Liver (tissue), 8 donors: ENCODE measurements at regions not wholly inside any gene's neighbourhood (a gene's known extent, or its start where the extent isn't known, plus 50 kb on each side); places are given as distances from the start of the nearest gene placed in this dataset.

ENCODE experiments used
- DNase-seq: peaks from one replicate; pipeline ENCODE4 v3.0.0-alpha.2; 2017; ENCODE audit warnings: low spot score
- H3K27ac ChIP-seq, 2 donors: one replicate each; pipeline ENCODE4 v1.7.0; 2013; ENCODE audit warnings: inconsistent platforms in 2 of 2, low read length in 2 of 2, control low read depth in 1 of 2, low read depth in 1 of 2, mild to moderate bottlenecking in 1 of 2
- H3K27me3 ChIP-seq, 4 donors: one replicate each; pipeline versions ENCODE4 v1.6.1 to v1.7.0; 2013; ENCODE audit warnings: low read length in 3 of 4, inconsistent platforms in 1 of 4, mild to moderate bottlenecking in 1 of 4, moderate library complexity in 1 of 4; ENCODE audit not compliant: control insufficient read depth in 4 of 4, insufficient read depth in 4 of 4
- H3K36me3 ChIP-seq, 4 donors: one replicate each; pipeline versions ENCODE4 v1.6.1 to v1.7.0; 2013; ENCODE audit warnings: low read length in 3 of 4, mild to moderate bottlenecking in 3 of 4, low read depth in 1 of 4, moderate library complexity in 1 of 4; ENCODE audit not compliant: control insufficient read depth in 4 of 4, insufficient read depth in 3 of 4
- H3K4me1 ChIP-seq, 4 donors: one replicate each; pipeline versions ENCODE4 v1.6.1 to v1.7.0; 2013; ENCODE audit warnings: low read length in 3 of 4, mild to moderate bottlenecking in 3 of 4, moderate library complexity in 1 of 4; ENCODE audit not compliant: control insufficient read depth in 4 of 4, insufficient read depth in 4 of 4
- H3K4me3 ChIP-seq, 3 donors: one replicate each; pipeline versions ENCODE4 v1.6.1 to v1.7.0; 2013; ENCODE audit warnings: low read length in 3 of 3, control low read depth in 1 of 3, low read depth in 1 of 3, mild to moderate bottlenecking in 1 of 3
- H3K9ac ChIP-seq, 2 donors: one replicate each; pipeline ENCODE4 v1.7.0; 2013; ENCODE audit warnings: low read length in 2 of 2, mild to moderate bottlenecking in 2 of 2, moderate library complexity in 2 of 2, control low read depth in 1 of 2, low read depth in 1 of 2
- H3K9me3 ChIP-seq, 4 donors: one replicate each; pipeline versions ENCODE4 v1.6.1 to v1.7.0; 2013; ENCODE audit warnings: low read length in 3 of 4; ENCODE audit not compliant: control insufficient read depth in 4 of 4
- CTCF ChIP-seq: fragments of 150-350 bp; IDR thresholded peaks from 2 replicates; pipeline ENCODE4 v1.5.1; 2017; ENCODE audit warnings: improper control_type of control experiment, low read depth, low read length; ENCODE audit not compliant: missing input control
- EGR1 ChIP-seq, 2 donors: IDR thresholded peaks; 2 replicates each; pipeline ENCODE4 v1.6.1; 2016 to 2018; ENCODE audit warnings: antibody characterized with exemption in 2 of 2, low read depth in 2 of 2
- FOXA1 ChIP-seq: IDR thresholded peaks from 2 replicates; pipeline ENCODE4 v1.6.1; 2016; ENCODE audit warnings: antibody characterized with exemption
- FOXA2 ChIP-seq: IDR thresholded peaks from 2 replicates; pipeline ENCODE4 v1.6.1; 2016; ENCODE audit warnings: antibody characterized with exemption
- GABPA ChIP-seq, 2 donors: IDR thresholded peaks in 1 of 2; conservative IDR thresholded peaks in 1 of 2; 2 replicates each; pipeline ENCODE4 v1.6.1; 2016; ENCODE audit warnings: antibody characterized with exemption in 2 of 2, mild to moderate bottlenecking in 1 of 2, moderate library complexity in 1 of 2
- HNF4A ChIP-seq, 2 donors: conservative IDR thresholded peaks; 2 replicates each; pipeline ENCODE4 v1.6.1; 2016; ENCODE audit warnings: antibody characterized with exemption in 2 of 2, mild to moderate bottlenecking in 2 of 2
- HNF4G ChIP-seq: IDR thresholded peaks from 2 replicates; pipeline ENCODE4 v1.6.1; 2016; ENCODE audit warnings: antibody characterized with exemption
- JUND ChIP-seq, 2 donors: IDR thresholded peaks; 2 replicates each; pipeline ENCODE4 v1.6.1; 2016; ENCODE audit warnings: antibody characterized with exemption in 2 of 2
- MAX ChIP-seq: IDR thresholded peaks from 2 replicates; pipeline ENCODE4 v1.6.1; 2016; ENCODE audit warnings: antibody characterized with exemption
- NR2F2 ChIP-seq: IDR thresholded peaks from 2 replicates; pipeline ENCODE4 v1.6.1; 2016; ENCODE audit warnings: antibody characterized with exemption
- RAD21 ChIP-seq, 2 donors: IDR thresholded peaks; 2 replicates each; pipeline ENCODE4 v1.6.1; 2016; ENCODE audit warnings: antibody characterized with exemption in 2 of 2, mild to moderate bottlenecking in 2 of 2
- REST ChIP-seq: IDR thresholded peaks from 2 replicates; pipeline ENCODE4 v1.6.1; 2016; ENCODE audit warnings: antibody characterized with exemption, mild to moderate bottlenecking
- RXRA ChIP-seq, 2 donors: IDR thresholded peaks; 2 replicates each; pipeline ENCODE4 v1.6.1; 2017 to 2018; ENCODE audit warnings: antibody characterized with exemption in 2 of 2, mild to moderate bottlenecking in 1 of 2
- SP1 ChIP-seq: IDR thresholded peaks from 2 replicates; pipeline ENCODE4 v1.6.1; 2018; ENCODE audit warnings: antibody characterized with exemption, mild to moderate bottlenecking
- TAF1 ChIP-seq: conservative IDR thresholded peaks from 2 replicates; pipeline ENCODE4 v1.6.1; 2016; ENCODE audit warnings: antibody characterized with exemption, mild to moderate bottlenecking
- WGBS: extraction: QIAGEN DNeasy Blood & Tissue Kit; methylation state at CpG from one replicate; pipeline ENCODE4 v1.1.7; 2013; 5-methylcytosine and 5-hydroxymethylcytosine counted together
- TF ChIP-seq, protein P1 (sequence below): IDR thresholded peaks from 2 replicates; pipeline ENCODE4 v1.6.1; 2016; ENCODE audit warnings: antibody characterized with exemption
- TF ChIP-seq, protein P2 (sequence below): IDR thresholded peaks from 2 replicates; pipeline ENCODE4 v1.6.1; 2016; ENCODE audit warnings: antibody characterized with exemption
- donor health status: healthy.
- donor health status: healthy.
- donor health status: healthy.
- donor health status: healthy.
- donor health status: healthy.

GRCh38 chr12:113610698-113611097 is 139.0 kb upstream of the LHX5 start:
- DNase-seq = no peak
- H3K4me1 ChIP-seq = no peaks in the 10 kb centered on the region
- H3K27ac ChIP-seq = no peak overlapping the region
- no peaks in the 10 kb centered on the region for H3K36me3 ChIP-seq
- TF ChIP-seq FOXA1 = no peak
- no peak for TF ChIP-seq NR2F2
- no peak for TF ChIP-seq FOXA2
- TF ChIP-seq, protein P1, sequence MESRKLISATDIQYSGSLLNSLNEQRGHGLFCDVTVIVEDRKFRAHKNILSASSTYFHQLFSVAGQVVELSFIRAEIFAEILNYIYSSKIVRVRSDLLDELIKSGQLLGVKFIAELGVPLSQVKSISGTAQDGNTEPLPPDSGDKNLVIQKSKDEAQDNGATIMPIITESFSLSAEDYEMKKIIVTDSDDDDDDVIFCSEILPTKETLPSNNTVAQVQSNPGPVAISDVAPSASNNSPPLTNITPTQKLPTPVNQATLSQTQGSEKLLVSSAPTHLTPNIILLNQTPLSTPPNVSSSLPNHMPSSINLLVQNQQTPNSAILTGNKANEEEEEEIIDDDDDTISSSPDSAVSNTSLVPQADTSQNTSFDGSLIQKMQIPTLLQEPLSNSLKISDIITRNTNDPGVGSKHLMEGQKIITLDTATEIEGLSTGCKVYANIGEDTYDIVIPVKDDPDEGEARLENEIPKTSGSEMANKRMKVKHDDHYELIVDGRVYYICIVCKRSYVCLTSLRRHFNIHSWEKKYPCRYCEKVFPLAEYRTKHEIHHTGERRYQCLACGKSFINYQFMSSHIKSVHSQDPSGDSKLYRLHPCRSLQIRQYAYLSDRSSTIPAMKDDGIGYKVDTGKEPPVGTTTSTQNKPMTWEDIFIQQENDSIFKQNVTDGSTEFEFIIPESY = no peak
- TF ChIP-seq TAF1 = no peak
- no peak for TF ChIP-seq RXRA (IDR thresholded peaks at IDR 0.05)
- TF ChIP-seq GABPA (IDR thresholded peaks at IDR 0.05 in 1 of 2, conservative IDR thresholded peaks at IDR 0.05 in 1 of 2) = no peak
- TF ChIP-seq EGR1 (IDR thresholded peaks at IDR 0.05; ENCODE audit: low read depth in 2 of 2) = no peak
- TF ChIP-seq, protein P2, sequence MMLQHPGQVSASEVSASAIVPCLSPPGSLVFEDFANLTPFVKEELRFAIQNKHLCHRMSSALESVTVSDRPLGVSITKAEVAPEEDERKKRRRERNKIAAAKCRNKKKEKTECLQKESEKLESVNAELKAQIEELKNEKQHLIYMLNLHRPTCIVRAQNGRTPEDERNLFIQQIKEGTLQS = no peak
- no peak for TF ChIP-seq SP1
- no peak for TF ChIP-seq REST
- H3K27me3 ChIP-seq = peaks cover 0 to 22% (median 5%) of the 10 kb centered on the region in 4 donors
- no peak overlapping the region for H3K4me3 ChIP-seq
- H3K9ac ChIP-seq = no peak overlapping the region
- peaks cover 0 to 5% (median 2%) of the 10 kb centered on the region in 4 donors for H3K9me3 ChIP-seq
- 4% methylated on average over 13 of the region's 13 CpGs for WGBS

DNA sequence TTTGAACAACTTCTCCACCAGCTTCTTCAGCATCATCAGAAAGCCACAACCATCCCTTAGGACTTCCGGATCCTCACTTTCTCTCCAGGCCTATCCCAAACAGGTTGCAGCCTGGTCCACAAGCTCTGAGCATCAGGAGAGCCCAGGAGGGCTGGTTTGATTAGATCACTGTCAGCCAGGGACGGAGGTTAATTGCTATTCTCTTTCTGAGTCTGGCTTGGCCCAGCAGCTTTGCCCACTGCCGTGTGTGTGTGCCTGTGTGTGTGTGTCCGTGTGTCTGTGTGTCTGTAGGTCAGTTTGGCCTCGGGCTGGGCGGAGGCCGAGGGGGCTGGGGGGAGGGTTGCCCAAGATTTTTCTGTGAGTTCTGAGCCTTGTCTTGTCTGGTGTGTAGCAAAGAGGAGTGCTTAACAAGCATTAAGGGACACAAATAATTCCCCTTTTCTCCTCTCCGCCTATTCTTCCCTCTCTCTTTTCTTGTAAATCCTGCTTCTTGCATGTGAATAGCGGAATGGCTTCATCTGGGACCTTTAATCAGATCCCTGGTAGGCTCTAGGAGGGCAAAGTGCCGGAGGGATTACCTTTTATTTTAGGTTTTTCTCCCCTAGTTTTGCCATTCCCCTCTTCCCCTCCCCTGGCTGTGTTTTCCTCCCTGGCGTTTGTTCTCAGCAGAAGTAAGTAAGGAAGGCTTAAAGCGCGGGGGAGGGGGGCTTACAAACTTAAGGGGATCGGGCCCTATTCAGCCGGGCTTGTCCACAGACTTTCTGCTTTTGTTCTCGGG is 138.2 kb upstream of the LHX5 start:
- Histone ChIP-seq H3K36me3 (no peaks in the 10 kb centered on the region), H3K4me1 (no peaks in the 10 kb centered on the region), H3K27me3 (peaks cover 0 to 22% (median 5%) of the 10 kb centered on the region in 4 donors), H3K4me3 (no peak overlapping the region), H3K9ac (no peak overlapping the region), H3K9me3 (peaks cover 0 to 5% (median 2%) of the 10 kb centered on the region in 4 donors), H3K27ac (no peak overlapping the region)
- no peak for DNase-seq
- TF ChIP-seq HNF4A (conservative IDR thresholded peaks at IDR 0.05) (no peak), TAF1 (no peak), FOXA1 (no peak), JUND (IDR thresholded peaks at IDR 0.05) (no peak), RAD21 (IDR thresholded peaks at IDR 0.05) (no peak), EGR1 (IDR thresholded peaks at IDR 0.05; ENCODE audit: low read depth in 2 of 2) (no peak), SP1 (no peak), HNF4G (no peak), GABPA (IDR thresholded peaks at IDR 0.05 in 1 of 2, conservative IDR thresholded peaks at IDR 0.05 in 1 of 2) (no peak), CTCF (no peak), NR2F2 (no peak), MAX (no peak), REST (no peak), FOXA2 (no peak)
- TF ChIP-seq, protein P2 = no peak
- 11% methylated on average over 16 of the region's 16 CpGs for WGBS
